ENCODE measurements at regions not wholly inside any gene's neighbourhood (a gene's known extent, or its start where the extent isn't known, plus 50 kb on each side); places are given as distances from the start of the nearest gene placed in this dataset.

GRCh38 chr4:157459785-157460184, 239.3 kb downstream of the GRIA2 start:
- no peak for DNase-seq

- DNase-seq, result no peak
These were observed 226.7 kb downstream of the GRIA2 start for GRCh38 chr4:157447195-157447594.

GRCh38 chr4:157444014-157444413, 223.5 kb downstream of the GRIA2 start:
- DNase-seq, result no peak

GRCh38 chr4:157443537-157443936, 223.0 kb downstream of the GRIA2 start:
- DNase-seq, result no peak

GRCh38 chr4:157425897-157426296, 205.4 kb downstream of the GRIA2 start:
- DNase-seq, result no peak

GRCh38 chr4:157423526-157424020, 203.0 kb downstream of the GRIA2 start:
- DNase-seq, result no peak

- DNase-seq, result no peak
These were observed 200.8 kb downstream of the GRIA2 start for GRCh38 chr4:157421365-157421764.

All from T-helper 2 cell (primary cell).